ENCODE measurements at regions not wholly inside any gene's neighbourhood (a gene's known extent, or its start where the extent isn't known, plus 50 kb on each side); places are given as distances from the start of the nearest gene placed in this dataset.

DNA sequence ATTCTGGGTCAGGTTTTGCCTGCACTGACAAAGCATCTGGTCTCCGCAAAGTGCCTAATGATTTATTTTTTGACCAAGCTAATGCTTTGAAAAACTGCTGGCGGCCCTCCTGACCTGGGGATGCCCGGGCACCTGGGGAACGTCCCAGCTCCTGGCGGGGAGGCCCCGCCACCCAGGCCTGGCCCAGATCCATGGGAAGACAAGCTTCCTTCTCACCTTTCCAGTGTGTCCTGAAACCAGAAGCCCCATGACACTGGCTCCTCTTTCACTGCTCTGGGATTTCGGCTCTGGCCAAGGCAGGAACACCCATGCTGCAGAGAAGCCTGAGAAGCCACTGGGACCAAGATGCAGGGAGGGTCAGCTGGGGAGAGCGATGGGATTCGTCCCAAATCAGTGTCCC, 144.1 kb downstream of the SEC61B start:
- no peaks in the 10 kb centered on the region for H3K36me3 ChIP-seq (ENCODE audit: insufficient read depth, low read length)

DNA sequence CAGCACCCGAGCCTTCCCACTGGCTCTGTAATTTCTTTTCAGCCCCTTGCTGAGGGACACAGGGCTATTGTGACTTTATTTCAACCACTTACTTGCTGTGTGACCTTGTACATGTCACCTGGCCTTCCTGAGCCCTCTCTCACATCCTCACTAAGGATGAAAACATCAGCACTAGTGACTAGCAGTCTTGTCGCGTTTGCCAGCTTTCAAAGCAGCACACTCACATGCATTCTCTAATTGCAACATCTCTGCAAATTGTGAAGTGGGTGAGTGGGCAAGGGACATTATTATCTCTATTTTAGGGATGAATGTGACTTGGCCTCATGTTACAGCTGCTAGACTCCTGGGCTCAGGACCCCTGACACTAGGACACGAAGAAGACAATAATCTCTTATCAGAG, 144.5 kb downstream of the SEC61B start:
- Histone ChIP-seq H3K9me3 (ENCODE audit: low read length) (no peaks in the 10 kb centered on the region), H3K4me2 (ENCODE audit: low read length) (no peak overlapping the region), H3K27ac (ENCODE audit: low read depth, low read length, poor library complexity, severe bottlenecking) (no peak overlapping the region), H2AFZ (ENCODE audit: low read length) (no peak overlapping the region), H3K36me3 (ENCODE audit: insufficient read depth, low read length) (no peaks in the 10 kb centered on the region), H3K9ac (ENCODE audit: low read length) (no peak overlapping the region), H3K9me2 (ENCODE audit: low read depth, low read length) (no peaks in the 10 kb centered on the region), H3F3A (ENCODE audit: insufficient read depth, low read length) (no peaks in the 10 kb centered on the region), H3K79me2 (ENCODE audit: insufficient read depth, low read length) (no peaks in the 10 kb centered on the region), H3K27me3 (ENCODE audit: insufficient read depth, low read length) (no peaks in the 10 kb centered on the region), H4K20me1 (ENCODE audit: insufficient read depth, low read length) (no peaks in the 10 kb centered on the region), H3K4me3 (ENCODE audit: low read depth, low read length, poor library complexity, severe bottlenecking) (no peak overlapping the region), H3K4me1 (ENCODE audit: insufficient read depth, low read length, severe bottlenecking) (no peaks in the 10 kb centered on the region)
- TF ChIP-seq EZH2 (IDR thresholded peaks at IDR 0.05; ENCODE audit: borderline replicate concordance, low read length), result no peak
- TF ChIP-seq, protein P1, sequence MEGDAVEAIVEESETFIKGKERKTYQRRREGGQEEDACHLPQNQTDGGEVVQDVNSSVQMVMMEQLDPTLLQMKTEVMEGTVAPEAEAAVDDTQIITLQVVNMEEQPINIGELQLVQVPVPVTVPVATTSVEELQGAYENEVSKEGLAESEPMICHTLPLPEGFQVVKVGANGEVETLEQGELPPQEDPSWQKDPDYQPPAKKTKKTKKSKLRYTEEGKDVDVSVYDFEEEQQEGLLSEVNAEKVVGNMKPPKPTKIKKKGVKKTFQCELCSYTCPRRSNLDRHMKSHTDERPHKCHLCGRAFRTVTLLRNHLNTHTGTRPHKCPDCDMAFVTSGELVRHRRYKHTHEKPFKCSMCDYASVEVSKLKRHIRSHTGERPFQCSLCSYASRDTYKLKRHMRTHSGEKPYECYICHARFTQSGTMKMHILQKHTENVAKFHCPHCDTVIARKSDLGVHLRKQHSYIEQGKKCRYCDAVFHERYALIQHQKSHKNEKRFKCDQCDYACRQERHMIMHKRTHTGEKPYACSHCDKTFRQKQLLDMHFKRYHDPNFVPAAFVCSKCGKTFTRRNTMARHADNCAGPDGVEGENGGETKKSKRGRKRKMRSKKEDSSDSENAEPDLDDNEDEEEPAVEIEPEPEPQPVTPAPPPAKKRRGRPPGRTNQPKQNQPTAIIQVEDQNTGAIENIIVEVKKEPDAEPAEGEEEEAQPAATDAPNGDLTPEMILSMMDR (IDR thresholded peaks at IDR 0.05; ENCODE audit: low read length), result no peak

More for the DNA sequence above, 144.1 kb downstream of the SEC61B start:
- Histone ChIP-seq H3K9me3 (ENCODE audit: low read length) (no peaks in the 10 kb centered on the region), H4K20me1 (ENCODE audit: insufficient read depth, low read length) (no peaks in the 10 kb centered on the region), H3K9ac (ENCODE audit: low read length) (no peak overlapping the region), H3K9me2 (ENCODE audit: low read depth, low read length) (no peaks in the 10 kb centered on the region), H3K4me3 (ENCODE audit: low read depth, low read length, poor library complexity, severe bottlenecking) (no peak overlapping the region), H3K27ac (ENCODE audit: low read depth, low read length, poor library complexity, severe bottlenecking) (no peak overlapping the region), H3K4me2 (ENCODE audit: low read length) (no peak overlapping the region), H3K27me3 (ENCODE audit: insufficient read depth, low read length) (no peaks in the 10 kb centered on the region), H2AFZ (ENCODE audit: low read length) (no peak overlapping the region), H3K79me2 (ENCODE audit: insufficient read depth, low read length) (no peaks in the 10 kb centered on the region), H3K4me1 (ENCODE audit: insufficient read depth, low read length, severe bottlenecking) (no peaks in the 10 kb centered on the region), H3F3A (ENCODE audit: insufficient read depth, low read length) (no peaks in the 10 kb centered on the region)
- TF ChIP-seq, protein P1 (IDR thresholded peaks at IDR 0.05; ENCODE audit: low read length), result no peak
- TF ChIP-seq EZH2 (IDR thresholded peaks at IDR 0.05; ENCODE audit: borderline replicate concordance, low read length), result no peak

DNA sequence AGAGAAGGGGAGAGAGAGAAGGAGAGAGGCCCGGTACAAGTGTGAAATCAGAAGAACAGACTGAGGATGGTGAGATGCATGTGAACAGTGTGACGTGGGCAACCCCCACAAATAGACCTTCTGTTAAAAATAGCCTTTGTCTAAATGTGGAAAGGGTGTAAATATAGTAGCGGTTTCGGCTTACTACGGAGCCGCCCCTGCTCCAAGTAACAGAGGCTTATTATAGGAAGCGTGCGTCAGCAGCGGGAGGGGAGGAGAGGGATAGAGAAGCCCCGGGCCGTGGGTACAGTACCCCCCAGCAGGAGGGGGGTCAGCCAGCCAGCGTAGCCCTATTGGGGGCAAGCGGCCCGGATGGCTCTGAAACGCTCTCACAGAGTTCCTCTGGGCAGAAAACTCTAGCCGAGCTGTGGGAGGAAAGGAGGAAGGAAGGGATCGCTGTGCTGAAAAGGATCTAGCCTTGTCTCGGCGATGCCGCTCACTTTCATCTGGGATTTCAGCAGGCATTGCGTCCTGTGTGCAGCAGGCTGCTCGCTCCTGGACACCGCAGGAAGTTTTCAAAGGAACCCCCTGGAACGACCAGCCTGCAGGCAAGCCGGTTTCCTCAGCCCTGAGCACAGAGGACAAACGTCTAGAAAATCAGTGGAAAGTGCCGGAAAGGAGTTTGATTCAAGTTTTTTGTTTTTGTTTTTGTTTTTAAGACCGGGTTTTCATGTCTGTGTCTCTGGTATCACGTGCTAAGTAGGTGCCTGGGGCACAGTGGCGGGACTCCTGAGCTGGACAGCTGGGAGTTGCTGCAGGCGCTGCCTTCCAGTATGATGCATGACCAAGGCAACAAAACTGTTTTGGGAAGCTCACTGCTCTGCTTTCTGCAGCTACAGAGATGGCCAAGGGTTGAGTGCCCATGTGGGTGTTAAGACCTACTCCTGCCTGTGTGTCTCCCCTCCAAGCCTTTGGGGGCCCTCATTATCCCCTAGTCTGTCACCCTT, 146.6 kb downstream of the SEC61B start:
- H3K27ac ChIP-seq (ENCODE audit: low read depth, low read length, poor library complexity, severe bottlenecking), result no peak overlapping the region
- H3K27me3 ChIP-seq (ENCODE audit: insufficient read depth, low read length), result no peaks in the 10 kb centered on the region
- no peaks in the 10 kb centered on the region for H3K36me3 ChIP-seq (ENCODE audit: insufficient read depth, low read length)
- no peaks in the 10 kb centered on the region for H3F3A ChIP-seq (ENCODE audit: insufficient read depth, low read length)
- no peak overlapping the region for H3K4me3 ChIP-seq (ENCODE audit: low read depth, low read length, poor library complexity, severe bottlenecking)
- H3K4me2 ChIP-seq (ENCODE audit: low read length), result no peak overlapping the region
- TF ChIP-seq, protein P1 (IDR thresholded peaks at IDR 0.05; ENCODE audit: low read length), result no peak
- no peak for TF ChIP-seq EZH2 (IDR thresholded peaks at IDR 0.05; ENCODE audit: borderline replicate concordance, low read length)
- H3K9ac ChIP-seq (ENCODE audit: low read length), result no peak overlapping the region
- no peaks in the 10 kb centered on the region for H4K20me1 ChIP-seq (ENCODE audit: insufficient read depth, low read length)
- no peaks in the 10 kb centered on the region for H3K9me3 ChIP-seq (ENCODE audit: low read length)
- H3K4me1 ChIP-seq (ENCODE audit: insufficient read depth, low read length, severe bottlenecking), result no peaks in the 10 kb centered on the region
- H3K79me2 ChIP-seq (ENCODE audit: insufficient read depth, low read length), result no peaks in the 10 kb centered on the region
- H2AFZ ChIP-seq (ENCODE audit: low read length), result no peak overlapping the region
- no peaks in the 10 kb centered on the region for H3K9me2 ChIP-seq (ENCODE audit: low read depth, low read length)
